Colonic mucosa (tissue), 4 donors: ENCODE measurements at regions not wholly inside any gene's neighbourhood (a gene's known extent, or its start where the extent isn't known, plus 50 kb on each side); places are given as distances from the start of the nearest gene placed in this dataset.

Experiments
- DNase-seq: peaks from one replicate; pipeline ENCODE4 v3.0.0-alpha.2; 2020
- H3K27ac ChIP-seq: fragments of 200-600 bp; one replicate; pipeline ENCODE4 v1.8.0; 2021
- H3K27me3 ChIP-seq: fragments of 200-600 bp; one replicate; pipeline ENCODE4 v1.8.0; 2021
- H3K36me3 ChIP-seq: fragments of 200-600 bp; one replicate; pipeline ENCODE4 v1.8.0; 2021
- H3K4me1 ChIP-seq: fragments of 200-600 bp; one replicate; pipeline ENCODE4 v1.8.0; 2021; ENCODE audit warnings: mild to moderate bottlenecking
- H3K4me3 ChIP-seq: fragments of 200-600 bp; one replicate; pipeline ENCODE4 v1.8.0; 2021
- H3K9ac ChIP-seq, 2 donors: one replicate each; pipeline ENCODE4 v1.7.0; 2013; ENCODE audit warnings: control low read depth in 2 of 2, low read depth in 2 of 2, low read length in 2 of 2
- H3K9me3 ChIP-seq: fragments of 200-600 bp; one replicate; pipeline ENCODE4 v1.8.0; 2021
- CTCF ChIP-seq: fragments of 200-600 bp; IDR thresholded peaks from one replicate; pipeline ENCODE4 v1.8.0; 2022; ENCODE audit warnings: antibody characterized with exemption, mild to moderate bottlenecking
- intact Hi-C: fragments of 100-400 bp; cut with DNase I; formaldehyde crosslinking; loops from one replicate; pipeline ENCODE4 v1.14.1; 2022
- donor health status: healthy.
- donor health status: DM: no; HTN: no; CAD: no.
- donor health status: DM: no; HTN: no; CAD: no.

- Histone ChIP-seq H3K4me3 (no peak overlapping the region), H3K9me3 (no peaks in the 10 kb centered on the region), H3K4me1 (no peaks in the 10 kb centered on the region), H3K27me3 (no peaks in the 10 kb centered on the region), H3K36me3 (no peaks in the 10 kb centered on the region), H3K9ac (no peak overlapping the region), H3K27ac (no peak overlapping the region)
- intact Hi-C loops, result no loop called here
- DNase-seq, result no peak
- no peak for TF ChIP-seq CTCF
Observed at GRCh38 chr20:40314278-40314677, 374.8 kb downstream of the MAFB start.

DNA sequence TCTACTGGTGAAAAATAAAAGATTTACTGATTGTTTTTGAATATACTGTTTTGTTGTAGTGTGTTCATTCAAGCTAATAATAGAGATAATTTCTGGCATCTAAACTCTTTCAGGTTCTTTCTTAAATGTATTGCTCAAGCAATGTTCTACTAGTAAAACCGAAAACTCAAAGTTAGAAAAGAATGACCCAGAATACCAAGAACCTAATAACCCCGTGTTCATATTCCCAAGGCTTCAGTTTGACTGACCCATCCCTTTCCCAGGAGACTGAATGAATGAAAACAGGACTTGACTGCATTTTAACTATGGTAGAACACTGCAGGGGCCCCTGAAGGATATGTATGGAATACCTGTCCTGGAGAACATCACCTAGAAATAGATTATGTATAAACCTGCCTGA lies 375.3 kb downstream of the MAFB start:
- TF ChIP-seq CTCF, result no peak
- Histone ChIP-seq H3K36me3 (no peaks in the 10 kb centered on the region), H3K27ac (no peak overlapping the region), H3K9ac (no peak overlapping the region), H3K9me3 (no peaks in the 10 kb centered on the region), H3K27me3 (no peaks in the 10 kb centered on the region), H3K4me3 (no peak overlapping the region), H3K4me1 (no peaks in the 10 kb centered on the region)
- no peak for DNase-seq
- intact Hi-C loops, result no loop called here

DNA sequence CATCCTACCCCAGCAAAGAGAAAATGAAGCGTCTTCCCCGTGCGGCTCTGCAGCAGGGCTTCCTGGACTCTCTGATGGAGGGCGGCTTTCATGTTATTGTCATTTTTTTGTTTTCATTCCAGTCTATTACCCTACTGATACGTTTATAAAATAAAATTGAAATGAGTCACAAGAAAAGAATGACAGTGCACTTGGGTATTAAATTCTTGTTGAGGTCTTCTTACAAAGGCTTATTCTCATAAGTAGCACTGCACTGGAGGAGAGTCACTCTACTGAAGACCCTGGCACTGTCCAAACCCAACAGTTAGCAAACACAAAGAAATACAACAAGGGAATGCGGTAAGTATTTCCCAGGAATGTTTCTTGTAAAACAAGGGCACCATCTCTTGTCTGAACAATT lies 379.3 kb downstream of the MAFB start:
- H3K4me3 ChIP-seq, result no peak overlapping the region
- H3K4me1 ChIP-seq, result no peaks in the 10 kb centered on the region
- H3K27ac ChIP-seq, result no peak overlapping the region
- H3K9me3 ChIP-seq, result no peaks in the 10 kb centered on the region
- H3K36me3 ChIP-seq, result no peaks in the 10 kb centered on the region
- no peaks in the 10 kb centered on the region for H3K27me3 ChIP-seq
- DNase-seq, result no peak
- intact Hi-C loops, result no loop called here
- no peak for TF ChIP-seq CTCF
- H3K9ac ChIP-seq, result no peak overlapping the region

DNA sequence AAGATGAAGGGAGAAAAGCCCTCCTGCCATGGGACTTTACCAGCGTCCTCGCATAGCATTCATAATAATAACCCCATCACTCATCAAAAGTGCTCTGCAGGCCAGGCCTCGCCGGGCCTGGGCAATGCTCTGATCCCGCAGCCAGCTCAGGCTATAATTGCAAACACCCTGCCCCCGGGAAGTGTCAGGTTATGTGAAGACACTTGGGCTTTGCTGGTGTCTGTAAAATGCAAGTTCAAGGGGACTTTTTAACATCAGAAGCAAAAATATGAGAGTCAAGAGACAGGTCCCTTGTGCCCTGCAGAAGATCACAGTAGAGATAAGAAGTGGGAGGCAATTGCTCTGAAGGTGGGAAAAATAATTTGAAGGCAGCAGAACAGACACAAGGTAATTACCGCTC lies 381.0 kb downstream of the MAFB start:
- Histone ChIP-seq H3K36me3 (no peaks in the 10 kb centered on the region), H3K4me3 (no peak overlapping the region), H3K9me3 (no peaks in the 10 kb centered on the region), H3K27me3 (no peaks in the 10 kb centered on the region), H3K4me1 (no peaks in the 10 kb centered on the region), H3K27ac (no peak overlapping the region), H3K9ac (no peak overlapping the region)
- no peak for TF ChIP-seq CTCF
- no peak for DNase-seq
- intact Hi-C loops, result no loop called here

DNA sequence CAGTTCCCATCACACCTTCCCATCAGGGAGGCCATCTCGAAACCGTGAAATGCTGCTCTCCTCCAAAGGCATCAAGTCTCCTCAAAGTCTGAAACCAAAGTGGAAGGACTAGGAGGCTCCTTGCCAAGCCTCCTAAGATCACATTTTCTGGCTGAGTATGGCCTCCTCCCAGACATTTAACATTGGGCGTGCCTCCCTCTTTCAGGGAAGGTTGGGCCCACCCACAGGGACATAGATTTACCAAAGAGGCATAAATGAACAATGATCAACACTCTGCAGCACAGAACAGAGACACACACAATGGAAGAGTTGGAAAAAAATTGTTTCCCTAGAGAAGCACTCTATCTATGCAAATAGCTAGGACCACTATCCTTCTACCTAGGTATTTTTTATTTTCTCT lies 381.8 kb downstream of the MAFB start:
- Histone ChIP-seq H3K36me3 (no peaks in the 10 kb centered on the region), H3K27ac (no peak overlapping the region), H3K27me3 (no peaks in the 10 kb centered on the region), H3K4me3 (no peak overlapping the region), H3K4me1 (no peaks in the 10 kb centered on the region), H3K9me3 (no peaks in the 10 kb centered on the region), H3K9ac (no peak overlapping the region)
- intact Hi-C loops, result no loop called here
- no peak for DNase-seq
- TF ChIP-seq CTCF, result no peak

DNA sequence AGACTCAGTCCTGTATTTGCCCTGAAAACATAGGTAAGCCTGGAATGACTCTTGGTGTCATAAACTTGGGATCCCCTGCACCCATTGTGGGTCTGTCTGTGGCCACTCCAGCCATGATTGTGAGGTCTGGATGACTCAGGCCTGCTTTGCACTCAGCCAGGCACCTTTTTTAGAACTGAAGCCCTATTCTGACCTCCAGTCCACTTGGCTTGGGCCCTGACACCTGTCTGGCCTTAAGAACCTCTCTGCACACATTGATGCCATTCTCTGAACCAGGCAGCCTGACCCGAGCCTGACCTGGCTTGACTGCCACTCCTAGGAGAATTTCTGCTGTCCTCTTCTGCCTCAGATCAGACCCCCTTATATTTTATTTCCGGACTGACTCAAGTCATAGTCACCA lies 383.7 kb downstream of the MAFB start:
- H3K27ac ChIP-seq, result no peak overlapping the region
- intact Hi-C loops, result no loop called here
- no peaks in the 10 kb centered on the region for H3K9me3 ChIP-seq
- no peaks in the 10 kb centered on the region for H3K4me1 ChIP-seq
- H3K36me3 ChIP-seq, result no peaks in the 10 kb centered on the region
- no peak for DNase-seq
- no peak for TF ChIP-seq CTCF
- H3K9ac ChIP-seq, result no peak overlapping the region
- no peak overlapping the region for H3K4me3 ChIP-seq
- H3K27me3 ChIP-seq, result no peaks in the 10 kb centered on the region
